Motor neuron (in vitro differentiated cells): ENCODE measurements at regions not wholly inside any gene's neighbourhood (a gene's known extent, or its start where the extent isn't known, plus 50 kb on each side); places are given as distances from the start of the nearest gene placed in this dataset.

Source experiments
- ATAC-seq, 8 experiments: fragments of 200-7000 bp; cut with Tn5 transposase; replicated peaks in 6 of 8; 2 replicates each; pipeline ENCODE4 v1.8.0; 2021; ENCODE audit warnings: mild to moderate bottlenecking in 8 of 8, moderate library complexity in 8 of 8
- H3K27ac ChIP-seq, 2 donors: fragments of 250-450 bp; sonication (Bioruptor Pico); 2 replicates each; pipeline ENCODE4 v1.9.0; 2021; ENCODE audit warnings: antibody characterized with exemption in 2 of 2, mild to moderate bottlenecking in 2 of 2, moderate library complexity in 1 of 2
- H3K4me1 ChIP-seq, 2 donors: fragments of 250-450 bp; sonication (Bioruptor Pico); replicated peaks in 1 of 2; 2 replicates each; pipeline ENCODE4 v1.6.1; 2021; ENCODE audit warnings: antibody characterized with exemption in 2 of 2, mild to moderate bottlenecking in 2 of 2, moderate library complexity in 1 of 2
- H3K4me3 ChIP-seq, 5 donors: fragments of 250-450 bp; sonication (Bioruptor Pico); 2 replicates each; pipeline ENCODE4 v1.9.0; 2021; ENCODE audit warnings: antibody characterized with exemption in 5 of 5, mild to moderate bottlenecking in 5 of 5, moderate library complexity in 4 of 5
- WGBS, 10 experiments: fragments of 450-650 bp; shearing (Covaris generic); methylation state at CpG; one replicate each; pipeline ENCODE4 v1.0.0; 2022; 5-methylcytosine and 5-hydroxymethylcytosine counted together
- in situ Hi-C, 9 experiments: fragments of 400-800 bp; cut with MboI; loops; one replicate each; pipeline ENCODE4 v1.15.0; 2021; ENCODE audit warnings: low sequenced_read_pairs in 9 of 9, low pct_unique_long_range_greater_than_20kb in 2 of 9; ENCODE audit not compliant: unreplicated experiment in 9 of 9

GRCh38 chr17:15103785-15104184 is 161.3 kb downstream of the PMP22 start:
- no peak for ATAC-seq

GRCh38 chr17:15101175-15101574 is 164.0 kb downstream of the PMP22 start:
- Histone ChIP-seq H3K4me1 (no peaks in the 10 kb centered on the region), H3K4me3 (no peak overlapping the region), H3K27ac (no peak overlapping the region)
- in situ Hi-C loops = no loop called here
- WGBS, 10 experiments = 86 to 100% (median 96%) methylated on average over 1 to 2 of the region's 2 CpGs; no CpG with 5 or more reads in 6 of the 10 experiments
- no peak for ATAC-seq

More at GRCh38 chr17:15103785-15104184, 161.3 kb downstream of the PMP22 start:
- WGBS, 10 experiments = 33 to 100% (median 95%) methylated on average over 1 to 3 of the region's 4 CpGs; no CpG with 5 or more reads in 3 of the 10 experiments
- in situ Hi-C loops = no loop called here
- Histone ChIP-seq H3K4me3 (no peak overlapping the region), H3K27ac (no peak overlapping the region), H3K4me1 (no peaks in the 10 kb centered on the region)

- H3K27ac ChIP-seq = no peak overlapping the region
- no peak for ATAC-seq
- no peaks in the 10 kb centered on the region for H3K4me1 ChIP-seq
- H3K4me3 ChIP-seq = no peak overlapping the region
- 19 to 100% (median 85%) methylated on average over 1 to 4 of the region's 4 CpGs; no CpG with 5 or more reads in 1 of the 10 experiments for WGBS, 10 experiments
- in situ Hi-C loops = no loop called here
Observed at GRCh38 chr17:15096511-15096910, 168.6 kb downstream of the PMP22 start.

GRCh38 chr17:15095935-15096334 is 169.2 kb downstream of the PMP22 start:
- no peaks in the 10 kb centered on the region for H3K4me1 ChIP-seq
- ATAC-seq = peak in 2 of 8 experiments; percentile 44 to 96
- 0 to 100% (median 35%) methylated on average over 1 to 2 of the region's 2 CpGs; no CpG with 5 or more reads in 4 of the 10 experiments for WGBS, 10 experiments
- no peak overlapping the region for H3K4me3 ChIP-seq
- no peak overlapping the region for H3K27ac ChIP-seq
- in situ Hi-C loops = no loop called here

DNA sequence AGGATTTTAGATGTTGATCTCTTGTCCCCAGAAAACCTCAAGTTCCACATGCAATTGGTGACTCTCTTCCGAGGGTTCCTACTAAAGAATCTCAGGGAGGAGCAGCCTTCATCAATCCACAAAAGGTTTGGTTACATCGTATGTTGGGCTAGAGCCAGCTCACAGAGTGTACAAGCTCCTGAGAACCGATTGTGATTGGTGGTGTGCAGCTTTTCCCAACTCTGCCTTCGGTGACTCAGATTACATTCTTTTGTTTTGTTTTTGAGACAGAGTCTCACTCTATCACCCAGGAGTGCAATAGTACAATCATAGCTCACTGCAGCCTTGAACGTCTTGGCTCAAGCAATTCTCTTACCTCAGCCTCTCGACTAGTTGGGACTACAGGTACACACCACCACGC is 172.4 kb downstream of the PMP22 start:
- no peak overlapping the region for H3K4me3 ChIP-seq
- ATAC-seq = peak in 1 of 8 experiments; percentile 42
- in situ Hi-C loops = no loop called here
- H3K27ac ChIP-seq = no peak overlapping the region
- 35 to 100% (median 79%) methylated on average over 1 to 7 of the region's 7 CpGs; no CpG with 5 or more reads in 1 of the 10 experiments for WGBS, 10 experiments
- no peaks in the 10 kb centered on the region for H3K4me1 ChIP-seq

DNA sequence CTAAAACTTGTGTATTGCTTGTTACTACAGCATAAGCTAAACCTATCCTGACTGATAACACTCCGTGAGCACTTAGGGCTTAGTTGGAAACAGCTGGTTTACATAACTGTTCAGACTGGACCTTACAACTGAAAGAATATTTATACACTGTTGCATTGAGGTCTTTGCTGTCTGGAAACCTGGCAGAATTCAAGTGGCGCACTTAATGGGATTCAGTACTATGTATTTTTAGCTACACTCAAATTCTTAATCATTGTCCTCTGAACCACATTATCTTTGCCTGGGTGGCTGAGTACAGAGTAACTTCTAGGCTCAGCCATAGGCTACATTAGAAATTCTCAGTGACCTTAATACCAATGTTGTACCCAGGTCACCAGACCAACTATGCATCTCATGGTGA is 172.9 kb downstream of the PMP22 start:
- Histone ChIP-seq H3K27ac (no peak overlapping the region), H3K4me3 (no peak overlapping the region), H3K4me1 (peaks cover 0 to 2% of the 10 kb centered on the region in 2 donors)
- in situ Hi-C loops = no loop called here
- ATAC-seq = no peak
- 57 to 100% (median 94%) methylated on average over 1 to 2 of the region's 2 CpGs; no CpG with 5 or more reads in 1 of the 10 experiments for WGBS, 10 experiments

GRCh38 chr17:15091825-15092224 is 173.3 kb downstream of the PMP22 start:
- WGBS, 10 experiments = 50 to 100% (median 88%) methylated on average over 1 to 2 of the region's 2 CpGs; no CpG with 5 or more reads in 4 of the 10 experiments
- ATAC-seq = peak in 2 of 8 experiments; percentile 27 to 45
- H3K4me3 ChIP-seq = no peak overlapping the region
- in situ Hi-C loops = no loop called here
- no peak overlapping the region for H3K27ac ChIP-seq
- peaks cover 0 to 6% of the 10 kb centered on the region in 2 donors for H3K4me1 ChIP-seq

- Histone ChIP-seq H3K27ac (no peak overlapping the region), H3K4me3 (no peak overlapping the region), H3K4me1 (peaks cover 7 to 14% of the 10 kb centered on the region in 2 donors)
- 87 to 100% (median 94%) methylated on average over 3 to 8 of the region's 8 CpGs for WGBS, 10 experiments
- in situ Hi-C loops = no loop called here
- no peak for ATAC-seq
Observed at GRCh38 chr17:15090533-15090932, 174.6 kb downstream of the PMP22 start.

- peak in 2 of 8 experiments; percentile 37 to 44 for ATAC-seq
- H3K4me3 ChIP-seq = no peak overlapping the region
- in situ Hi-C loops = no loop called here
- H3K27ac ChIP-seq = no peak overlapping the region
- WGBS, 10 experiments = 15 to 94% (median 86%) methylated on average over 1 to 3 of the region's 3 CpGs; no CpG with 5 or more reads in 4 of the 10 experiments
- H3K4me1 ChIP-seq = peaks cover 14 to 16% of the 10 kb centered on the region in 2 donors
Observed at GRCh38 chr17:15087946-15088345, 177.2 kb downstream of the PMP22 start.

DNA sequence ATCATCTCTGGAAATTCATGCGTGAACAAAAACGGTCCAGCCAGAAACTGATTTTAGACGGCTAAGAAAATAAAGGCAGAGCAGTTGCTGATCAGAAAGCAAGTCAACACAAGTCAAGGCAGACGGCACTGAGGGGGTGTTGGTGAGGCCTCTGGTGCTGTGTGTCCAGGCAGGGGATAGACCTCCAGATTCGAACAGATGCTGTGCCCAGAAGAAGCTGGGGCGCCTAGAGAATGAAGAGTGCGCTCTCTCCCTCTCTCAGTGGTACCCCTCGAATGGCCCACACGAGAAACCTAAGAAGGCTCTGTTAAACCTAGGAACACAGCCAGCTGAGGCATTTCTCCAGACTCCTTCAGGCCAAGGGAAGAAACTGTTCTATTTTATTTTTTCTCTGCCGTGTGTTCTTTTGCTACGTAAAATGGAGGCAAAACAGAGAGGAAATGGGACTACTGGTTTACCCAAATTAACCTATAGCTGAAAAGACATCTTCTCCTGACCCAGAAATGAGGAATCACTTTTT is 178.3 kb downstream of the PMP22 start:
- peak in 3 of 8 experiments; percentile 15 to 26 (median 26) for ATAC-seq
- Histone ChIP-seq H3K4me3 (no peak overlapping the region), H3K4me1 (peaks cover 15 to 16% of the 10 kb centered on the region in 2 donors), H3K27ac (peak overlapping the region in 1 of 2 donors; percentile 65)
- in situ Hi-C loops = no loop called here
- 42 to 93% (median 70%) methylated on average over 3 to 10 of the region's 11 CpGs; no CpG with 5 or more reads in 1 of the 10 experiments for WGBS, 10 experiments

GRCh38 chr17:15085890-15086677 is 179.0 kb downstream of the PMP22 start:
- peak in 6 of 8 experiments; percentile 50 to 90 (median 76) for ATAC-seq
- Histone ChIP-seq H3K4me3 (no peak overlapping the region), H3K4me1 (peaks cover 15 to 16% of the 10 kb centered on the region in 2 donors), H3K27ac (peak overlapping the region in 1 of 2 donors; percentile 65)
- in situ Hi-C loops = no loop called here
- 0 to 100% (median 44%) methylated on average over 1 to 6 of the region's 6 CpGs; no CpG with 5 or more reads in 2 of the 10 experiments for WGBS, 10 experiments

- 0 to 80% (median 34%) methylated on average over 1 to 5 of the region's 5 CpGs; no CpG with 5 or more reads in 5 of the 10 experiments for WGBS, 10 experiments
- Histone ChIP-seq H3K4me3 (no peak overlapping the region), H3K27ac (peak overlapping the region in 1 of 2 donors; percentile 55), H3K4me1 (peaks cover 15 to 16% of the 10 kb centered on the region in 2 donors)
- in situ Hi-C loops = no loop called here
- peak in 7 of 8 experiments; percentile 10 to 89 (median 68) for ATAC-seq
Observed at GRCh38 chr17:15083225-15083624, 181.9 kb downstream of the PMP22 start.

DNA sequence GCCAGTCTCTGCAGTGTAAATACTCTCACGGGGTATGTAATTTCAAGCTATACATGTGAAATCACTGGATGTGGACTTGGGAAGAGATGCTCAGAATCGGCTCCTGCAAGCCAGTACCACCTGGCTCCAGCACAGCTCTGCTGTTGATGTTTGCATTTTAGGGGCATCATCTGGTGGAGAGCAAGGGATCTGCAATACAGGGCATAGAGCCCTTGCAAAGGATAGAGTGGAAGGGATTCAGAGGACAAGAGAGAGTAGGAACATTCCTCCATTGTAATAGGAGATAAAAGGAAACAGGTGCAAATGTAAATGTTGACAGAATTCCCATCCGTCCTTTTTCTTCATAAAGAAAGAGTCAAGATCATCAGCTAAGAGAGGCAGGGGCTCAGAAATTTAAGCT is 184.1 kb downstream of the PMP22 start:
- H3K27ac ChIP-seq = no peak overlapping the region
- WGBS, 10 experiments = 40 to 100% (median 69%) methylated on average over 1 to 3 of the region's 3 CpGs
- in situ Hi-C loops = no loop called here
- ATAC-seq = no peak
- H3K4me3 ChIP-seq = no peak overlapping the region
- peaks cover 3 to 10% of the 10 kb centered on the region in 2 donors for H3K4me1 ChIP-seq
